ENCODE measurements at regions not wholly inside any gene's neighbourhood (a gene's known extent, or its start where the extent isn't known, plus 50 kb on each side); places are given as distances from the start of the nearest gene placed in this dataset.
"Not testable (repeated sequence)": the region's sequence is repeated elsewhere in the genome, so short reads cannot be mapped to it uniquely, and the experiment has no call there.

GRCh38 chr9:82404196-82404870, 415.8 kb downstream of the SPATA31D1 start:
- DNase-seq, result no peak

- no peak for DNase-seq
These were observed 416.3 kb downstream of the SPATA31D1 start for GRCh38 chr9:82404881-82405280.

DNA sequence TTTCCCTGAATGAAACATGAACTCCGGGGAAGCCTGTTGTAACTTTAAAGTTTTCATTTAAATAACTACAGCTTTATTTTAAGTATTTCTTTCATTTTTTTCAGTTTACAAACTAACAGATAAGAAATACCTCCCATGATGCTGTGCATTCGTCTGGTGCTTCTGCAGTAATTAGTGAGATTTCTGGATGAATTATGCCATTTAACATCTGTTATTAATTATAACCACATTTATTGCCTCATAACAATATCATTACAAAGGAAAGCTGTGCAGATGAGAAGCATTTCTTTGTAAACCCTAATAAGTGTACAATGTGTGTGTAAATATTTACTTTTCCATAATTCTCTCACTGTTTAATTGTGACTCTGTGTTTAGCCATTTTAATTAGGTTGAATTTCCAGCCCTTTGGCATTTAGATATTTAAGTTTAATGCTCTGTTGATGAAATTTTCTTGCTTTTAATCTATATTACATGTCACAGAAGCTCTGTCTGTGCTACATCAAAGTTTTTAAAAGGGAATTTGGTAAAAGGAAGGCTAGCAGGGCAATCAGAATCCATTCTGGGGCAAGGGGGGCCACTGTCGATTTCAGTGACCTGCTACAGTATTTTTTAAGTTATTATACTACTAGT, 418.0 kb downstream of the SPATA31D1 start:
- DNase-seq, result no peak

DNA sequence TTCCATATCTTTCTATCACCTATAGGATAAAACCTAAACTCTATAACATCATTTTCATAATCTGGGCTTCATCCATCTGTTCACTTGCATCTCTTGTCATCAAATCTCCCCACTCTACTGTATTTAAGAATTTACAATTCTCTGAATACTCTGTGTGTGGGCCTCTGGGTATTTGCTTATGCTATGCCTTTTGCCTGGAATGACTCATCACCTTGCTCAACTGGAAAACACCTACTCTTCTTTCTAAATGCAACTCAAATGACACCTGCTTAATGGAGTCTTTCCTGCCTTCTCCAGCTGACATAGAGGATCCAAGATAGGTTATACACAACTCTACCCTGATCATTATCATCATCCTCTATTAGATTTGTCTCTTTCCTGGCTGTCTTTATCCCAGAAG, 421.7 kb downstream of the SPATA31D1 start:
- peak in 1 of 2 experiments; percentile 29 for DNase-seq

GRCh38 chr9:82410866-82411265, 422.3 kb downstream of the SPATA31D1 start:
- no peak for DNase-seq

- DNase-seq, result no peak
These were observed 424.2 kb downstream of the SPATA31D1 start for GRCh38 chr9:82412586-82413305.

GRCh38 chr9:82417501-82417900, 428.9 kb downstream of the SPATA31D1 start:
- no peak for DNase-seq

GRCh38 chr9:82418334-82418733, 429.8 kb downstream of the SPATA31D1 start:
- no peak for DNase-seq

GRCh38 chr9:82419696-82420486, 431.3 kb downstream of the SPATA31D1 start:
- DNase-seq, result no peak

- DNase-seq, result no peak
These were observed 432.9 kb downstream of the SPATA31D1 start for GRCh38 chr9:82421498-82421897.

DNA sequence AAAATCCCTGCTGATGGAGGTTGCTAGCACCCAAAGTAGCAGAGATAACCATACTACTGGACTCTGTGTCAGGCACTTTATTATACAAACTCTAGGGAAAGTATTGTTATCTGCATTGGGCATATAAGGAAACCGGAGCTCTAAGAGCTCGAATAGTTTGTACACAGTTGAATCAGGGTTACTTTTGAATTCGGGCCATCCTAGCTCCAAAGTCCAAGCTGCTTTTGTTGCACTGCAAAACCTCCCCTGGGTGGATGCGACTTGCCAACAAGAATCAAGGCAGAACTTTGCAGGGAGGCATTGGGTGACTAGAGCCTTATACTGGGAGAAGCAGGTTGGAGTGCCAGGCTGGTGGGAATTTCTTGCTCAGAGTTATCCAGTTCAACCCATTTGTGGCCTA, 435.1 kb downstream of the SPATA31D1 start:
- no peak for DNase-seq

- no peak for DNase-seq
These were observed 436.1 kb downstream of the SPATA31D1 start for GRCh38 chr9:82424599-82425120.

- no peak for DNase-seq
These were observed 442.5 kb downstream of the SPATA31D1 start for GRCh38 chr9:82431121-82431520.

DNA sequence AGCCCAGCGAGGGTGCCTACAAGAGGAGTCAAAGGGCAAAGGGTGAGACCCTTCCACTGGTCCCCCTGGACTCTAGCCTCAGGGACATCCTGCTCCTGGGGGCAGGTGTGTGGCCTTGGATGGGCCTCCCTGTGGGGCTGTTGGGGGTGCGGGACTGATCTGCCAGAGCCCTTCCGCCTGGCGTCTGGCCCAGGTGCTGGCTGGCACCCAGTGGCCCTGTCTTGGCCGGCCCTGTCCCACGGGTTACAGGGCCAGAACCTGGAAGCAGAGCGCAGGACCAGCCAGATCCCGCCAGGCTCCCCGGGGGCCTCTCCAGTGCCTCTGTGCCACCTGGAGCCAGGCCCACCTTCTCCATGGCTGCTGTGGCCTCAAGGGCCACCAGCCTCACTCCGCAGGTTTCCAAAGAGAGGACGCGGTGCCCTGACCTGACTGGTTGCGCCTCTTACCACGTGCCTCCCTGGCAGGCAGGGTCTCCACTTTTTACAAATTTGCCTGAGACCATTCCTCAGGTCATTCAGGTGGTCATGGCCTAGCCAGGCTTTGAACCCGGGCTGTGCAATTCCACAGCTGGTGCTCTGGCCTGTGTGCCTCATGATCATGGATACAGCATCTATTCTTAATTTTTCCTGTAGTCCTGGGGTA, 444.8 kb downstream of the SPATA31D1 start:
- not testable (repeated sequence) for DNase-seq

- no peak for DNase-seq
These were observed 447.9 kb downstream of the SPATA31D1 start for GRCh38 chr9:82436475-82436874.

GRCh38 chr9:82437183-82437582, 448.6 kb downstream of the SPATA31D1 start:
- DNase-seq, result not testable (repeated sequence)

GRCh38 chr9:82438581-82438980, 450.0 kb downstream of the SPATA31D1 start:
- DNase-seq, result no peak

- DNase-seq, result no peak
These were observed 454.7 kb downstream of the SPATA31D1 start for GRCh38 chr9:82443312-82443711.

DNA sequence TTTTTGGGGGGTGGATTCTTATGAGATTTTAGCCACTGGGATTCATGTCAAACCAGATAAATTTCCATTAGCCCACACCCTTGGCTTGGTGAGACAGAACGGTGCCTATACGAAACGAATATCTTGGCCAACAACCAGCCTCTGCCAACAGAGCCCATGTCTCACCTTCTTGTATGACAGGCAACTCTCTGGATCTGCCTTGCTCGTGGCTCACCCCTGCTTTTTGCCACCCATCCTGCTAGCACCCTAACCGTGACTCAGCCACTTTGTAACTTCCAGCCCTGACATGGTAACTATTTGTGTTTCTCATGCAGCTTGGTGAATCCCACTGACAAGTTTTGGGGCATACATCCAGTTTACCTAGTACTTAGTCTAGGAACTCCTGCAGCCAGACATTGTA, 457.0 kb downstream of the SPATA31D1 start:
- DNase-seq, result no peak

DNA sequence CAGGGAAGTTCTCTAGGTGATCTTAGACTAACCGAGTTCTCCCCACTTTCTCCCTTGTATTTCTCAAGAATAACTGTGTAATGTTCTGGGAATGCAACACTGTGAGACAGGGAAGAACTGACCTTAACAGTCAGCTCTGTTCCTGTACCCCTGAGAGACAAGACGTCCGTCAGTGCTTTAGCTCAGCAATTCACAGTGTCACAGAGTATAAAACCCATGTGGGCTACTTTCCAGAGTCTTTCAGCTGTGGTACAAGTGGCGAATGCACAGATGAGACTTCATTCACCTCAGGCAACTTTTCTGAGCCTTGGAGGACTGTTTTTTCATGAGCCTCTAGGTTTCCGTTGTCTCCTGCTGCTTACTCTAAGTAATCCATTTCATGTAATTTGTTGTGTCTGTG, 458.8 kb downstream of the SPATA31D1 start:
- DNase-seq, result no peak

GRCh38 chr9:82449986-82450385, 461.4 kb downstream of the SPATA31D1 start:
- peak; percentile 27 to 75 for DNase-seq

- no peak for DNase-seq
These were observed 466.1 kb downstream of the SPATA31D1 start for GRCh38 chr9:82454509-82455190.
